ENCODE measurements at regions not wholly inside any gene's neighbourhood (a gene's known extent, or its start where the extent isn't known, plus 50 kb on each side); places are given as distances from the start of the nearest gene placed in this dataset.

GRCh38 chr1:98133131-98133530, 212.3 kb upstream of the DPYD start:
- Histone ChIP-seq H3F3A (ENCODE audit: low read depth) (no peaks in the 10 kb centered on the region), H2AFZ (replicated peaks) (no peak overlapping the region), H3K4me2 (no peak overlapping the region), H3K4me1 (no peaks in the 10 kb centered on the region), H3K4me3 (no peak overlapping the region), H3K9ac (no peak overlapping the region), H3K27me3 (no peaks in the 10 kb centered on the region), H4K20me1 (ENCODE audit: low read depth) (no peaks in the 10 kb centered on the region), H3K79me2 (ENCODE audit: low read depth) (no peaks in the 10 kb centered on the region), H3K36me3 (no peaks in the 10 kb centered on the region), H3K27ac (no peak overlapping the region), H3K9me3 (ENCODE audit: low read depth) (no peaks in the 10 kb centered on the region)
- TF ChIP-seq CTCF (IDR thresholded peaks at IDR 0.05) = no peak
- TF ChIP-seq EZH2 (IDR thresholded peaks at IDR 0.05) = no peak
- no peak for TF ChIP-seq EZH2phosphoT487 (IDR thresholded peaks at IDR 0.05)
- Mint-ChIP-seq H3K4me3 (no peak overlapping the region), H3K36me3 (no peaks in the 10 kb centered on the region), H3K27ac (no peak overlapping the region), H3K4me1 (peaks cover 5% of the 10 kb centered on the region), H3K9me3 (no peaks in the 10 kb centered on the region), H3K27me3 (ENCODE audit: insufficient read depth, low read depth) (no peaks in the 10 kb centered on the region)
- DNase-seq (ENCODE audit: low spot score) = no peak

- H3K9ac ChIP-seq = no peak overlapping the region
- Mint-ChIP-seq H3K4me3 (no peak overlapping the region), H3K27ac (no peak overlapping the region), H3K27me3 (ENCODE audit: insufficient read depth, low read depth) (no peaks in the 10 kb centered on the region), H3K36me3 (no peaks in the 10 kb centered on the region), H3K4me1 (peaks cover 5% of the 10 kb centered on the region), H3K9me3 (no peaks in the 10 kb centered on the region)
- no peaks in the 10 kb centered on the region for H3K36me3 ChIP-seq
- H3K9me3 ChIP-seq (ENCODE audit: low read depth) = no peaks in the 10 kb centered on the region
- H4K20me1 ChIP-seq (ENCODE audit: low read depth) = no peaks in the 10 kb centered on the region
- H3K4me3 ChIP-seq = no peak overlapping the region
- no peak overlapping the region for H3K27ac ChIP-seq
- no peak overlapping the region for H3K4me2 ChIP-seq
- H3K79me2 ChIP-seq (ENCODE audit: low read depth) = no peaks in the 10 kb centered on the region
- TF ChIP-seq EZH2phosphoT487 (IDR thresholded peaks at IDR 0.05) (no peak), CTCF (IDR thresholded peaks at IDR 0.05) (no peak), EZH2 (IDR thresholded peaks at IDR 0.05) (no peak)
- no peaks in the 10 kb centered on the region for H3K27me3 ChIP-seq
- H3K4me1 ChIP-seq = no peaks in the 10 kb centered on the region
- H2AFZ ChIP-seq (replicated peaks) = no peak overlapping the region
- no peak for DNase-seq (ENCODE audit: low spot score)
- H3F3A ChIP-seq (ENCODE audit: low read depth) = no peaks in the 10 kb centered on the region
These were observed 209.6 kb upstream of the DPYD start for GRCh38 chr1:98130408-98130807.

DNA sequence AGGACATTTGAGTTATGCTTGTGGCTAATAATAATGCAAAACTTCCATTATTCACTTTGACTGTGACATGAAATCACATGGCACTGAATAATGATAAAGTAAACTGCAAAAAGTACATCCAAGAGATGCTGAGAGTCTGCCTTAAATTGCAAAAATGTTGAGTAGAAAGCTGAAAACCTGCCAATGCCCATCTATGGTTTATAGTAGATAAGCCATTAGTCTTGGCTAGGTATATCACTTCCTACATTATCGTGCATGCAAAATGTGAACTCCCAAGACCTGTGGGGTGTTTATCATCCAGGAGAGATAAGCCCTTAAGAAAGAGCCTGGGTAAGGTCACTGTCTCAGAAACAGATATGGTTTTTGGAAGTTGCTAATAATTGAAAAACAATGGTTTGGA, 208.7 kb upstream of the DPYD start:
- no peak overlapping the region for H3K4me3 ChIP-seq
- H3K79me2 ChIP-seq (ENCODE audit: low read depth) = no peaks in the 10 kb centered on the region
- no peak overlapping the region for H3K4me2 ChIP-seq
- no peaks in the 10 kb centered on the region for H3K36me3 ChIP-seq
- H3K36me3 Mint-ChIP-seq = no peaks in the 10 kb centered on the region
- H3K9ac ChIP-seq = no peak overlapping the region
- no peak overlapping the region for H3K27ac Mint-ChIP-seq
- no peaks in the 10 kb centered on the region for H3K9me3 ChIP-seq (ENCODE audit: low read depth)
- H3K27me3 Mint-ChIP-seq (ENCODE audit: insufficient read depth, low read depth) = peaks cover 2% of the 10 kb centered on the region
- peaks cover 5% of the 10 kb centered on the region for H3K4me1 Mint-ChIP-seq
- no peak overlapping the region for H2AFZ ChIP-seq (replicated peaks)
- TF ChIP-seq EZH2phosphoT487 (IDR thresholded peaks at IDR 0.05) (no peak), CTCF (IDR thresholded peaks at IDR 0.05) (no peak), EZH2 (IDR thresholded peaks at IDR 0.05) (no peak)
- H3K27me3 ChIP-seq = no peaks in the 10 kb centered on the region
- H4K20me1 ChIP-seq (ENCODE audit: low read depth) = no peaks in the 10 kb centered on the region
- H3F3A ChIP-seq (ENCODE audit: low read depth) = no peaks in the 10 kb centered on the region
- H3K27ac ChIP-seq = no peak overlapping the region
- H3K4me1 ChIP-seq = no peaks in the 10 kb centered on the region
- H3K9me3 Mint-ChIP-seq = no peaks in the 10 kb centered on the region
- DNase-seq (ENCODE audit: low spot score) = no peak
- no peak overlapping the region for H3K4me3 Mint-ChIP-seq

- H3K4me2 ChIP-seq = no peak overlapping the region
- H3K4me3 ChIP-seq = no peak overlapping the region
- H3K9ac ChIP-seq = no peak overlapping the region
- H3K9me3 Mint-ChIP-seq = no peaks in the 10 kb centered on the region
- H3K9me3 ChIP-seq (ENCODE audit: low read depth) = no peaks in the 10 kb centered on the region
- no peak overlapping the region for H3K4me3 Mint-ChIP-seq
- H3K79me2 ChIP-seq (ENCODE audit: low read depth) = no peaks in the 10 kb centered on the region
- H3K27ac ChIP-seq = no peak overlapping the region
- H3F3A ChIP-seq (ENCODE audit: low read depth) = no peaks in the 10 kb centered on the region
- no peaks in the 10 kb centered on the region for H3K36me3 ChIP-seq
- no peaks in the 10 kb centered on the region for H3K36me3 Mint-ChIP-seq
- H2AFZ ChIP-seq (replicated peaks) = no peak overlapping the region
- peaks cover 2% of the 10 kb centered on the region for H3K27me3 Mint-ChIP-seq (ENCODE audit: insufficient read depth, low read depth)
- H3K4me1 ChIP-seq = no peaks in the 10 kb centered on the region
- DNase-seq (ENCODE audit: low spot score) = no peak
- TF ChIP-seq CTCF (IDR thresholded peaks at IDR 0.05) (no peak), EZH2 (IDR thresholded peaks at IDR 0.05) (no peak), EZH2phosphoT487 (IDR thresholded peaks at IDR 0.05) (no peak)
- H3K27me3 ChIP-seq = no peaks in the 10 kb centered on the region
- H4K20me1 ChIP-seq (ENCODE audit: low read depth) = no peaks in the 10 kb centered on the region
- no peak overlapping the region for H3K27ac Mint-ChIP-seq
- H3K4me1 Mint-ChIP-seq = peaks cover 5% of the 10 kb centered on the region
These were observed 205.9 kb upstream of the DPYD start for GRCh38 chr1:98126740-98127139.

All from neural progenitor cell (in vitro differentiated cells).